BJ (cell line): ENCODE measurements at regions not wholly inside any gene's neighbourhood (a gene's known extent, or its start where the extent isn't known, plus 50 kb on each side); places are given as distances from the start of the nearest gene placed in this dataset.

Source experiments
- CTCF ChIA-PET: fragments of 350-600 bp; formaldehyde crosslinking; extraction: SDS; loops from one replicate; lab custom pipeline; 2021; ENCODE audit warnings: antibody characterized with exemption, inconsistent platforms; lab: Yijun Ruan, JAX
- POLR2A ChIA-PET: fragments of 300-600 bp; sonication (Branson Sonifier 250); formaldehyde crosslinking; extraction: SDS; loops from one replicate; lab custom pipeline; 2021; ENCODE audit warnings: antibody characterized with exemption; lab: Charles Lee
- DNase-seq: peaks from one replicate; pipeline ENCODE4 v3.0.0-alpha.2; 2011; ENCODE audit warnings: low read depth
- H3K27me3 ChIP-seq: 2 replicates; pipeline ENCODE4 v1.6.0; 2011; ENCODE audit warnings: low read length; ENCODE audit not compliant: control insufficient read depth, insufficient read depth
- H3K36me3 ChIP-seq: 2 replicates; pipeline ENCODE4 v1.5.1; 2011; ENCODE audit warnings: low read length; ENCODE audit not compliant: control insufficient read depth, insufficient read depth
- H3K4me3 ChIP-seq: 2 replicates; pipeline ENCODE4 v1.5.1; 2011; ENCODE audit warnings: low read depth, mild to moderate bottlenecking, control low read depth, low read length
- CTCF ChIP-seq: IDR thresholded peaks from 2 replicates; pipeline ENCODE4 v1.5.1; 2011; ENCODE audit warnings: low read depth, mild to moderate bottlenecking, control low read depth, inconsistent platforms, low read length, moderate library complexity; ENCODE audit not compliant: insufficient read depth

DNA sequence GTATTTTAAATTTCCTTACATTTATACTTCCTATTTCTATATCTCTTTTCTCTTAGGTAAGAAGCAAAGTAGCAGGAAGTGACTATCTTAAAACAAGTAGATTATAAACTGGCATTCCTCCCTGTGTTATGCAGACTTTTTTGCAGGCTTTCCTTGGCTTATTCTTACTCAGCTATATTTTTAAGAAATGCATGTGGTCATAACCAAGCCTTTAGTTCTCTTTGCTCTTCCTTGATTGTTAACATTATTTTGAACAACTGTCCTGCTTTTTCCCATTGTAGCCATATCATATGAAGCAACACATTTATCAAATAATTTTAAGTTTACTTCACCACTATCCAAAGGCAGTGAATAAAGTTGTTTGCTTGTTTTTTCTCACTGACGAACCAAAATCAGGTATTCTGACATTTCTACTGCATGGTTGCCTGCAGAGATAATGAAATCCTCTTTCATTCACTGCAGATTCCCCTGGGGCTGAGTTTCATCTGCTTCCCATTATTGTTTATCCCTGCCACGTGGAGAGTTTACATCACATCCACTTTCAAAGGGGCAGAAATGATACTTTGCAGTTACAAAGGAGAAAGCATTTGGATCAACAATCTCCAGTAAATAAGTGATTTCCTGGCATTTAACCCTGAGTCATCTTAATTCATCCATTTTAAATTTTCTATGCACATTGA lies 389.9 kb upstream of the SEMA3C start:
- TF ChIP-seq CTCF = no peak
- ChIA-PET CTCF (interaction anchor here (0.5 kb wide), 1 partner anchor 1355 kb away, joined by 3 read pairs; no protein-coding TSS in a partner anchor), POLR2A (no interaction called here)
- H3K36me3 ChIP-seq = no peaks in the 10 kb centered on the region
- H3K4me3 ChIP-seq = no peak overlapping the region
- no peaks in the 10 kb centered on the region for H3K27me3 ChIP-seq
- peak; percentile 21 for DNase-seq

- no peaks in the 10 kb centered on the region for H3K27me3 ChIP-seq
- no peaks in the 10 kb centered on the region for H3K36me3 ChIP-seq
- H3K4me3 ChIP-seq = no peak overlapping the region
- TF ChIP-seq CTCF = no peak
- no peak for DNase-seq
- ChIA-PET CTCF (interaction anchor here (0.6 kb wide), 1 partner anchor 131 kb away, joined by 3 read pairs; no protein-coding TSS in a partner anchor), POLR2A (no interaction called here)
Measured at GRCh38 chr7:81301815-81302214, 383.0 kb upstream of the SEMA3C start.

DNA sequence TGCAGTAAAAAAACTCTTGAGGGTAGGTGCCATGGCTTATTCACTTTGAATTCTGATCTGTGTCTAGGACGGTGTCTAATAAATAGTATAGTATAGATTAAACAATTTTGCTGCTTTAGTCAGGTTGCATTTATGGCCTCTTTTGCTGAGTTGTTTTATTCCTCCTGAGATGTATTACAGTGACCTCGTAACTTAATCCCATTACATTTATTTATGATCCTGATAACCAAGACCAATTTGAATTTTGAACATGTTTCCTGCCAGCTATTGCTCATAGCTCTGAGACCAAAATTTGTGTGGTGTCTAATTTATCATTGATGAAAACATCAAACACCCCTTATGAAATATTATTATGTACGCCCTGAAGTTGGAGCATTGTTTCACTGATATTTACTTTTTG lies 381.9 kb upstream of the SEMA3C start:
- no peak for TF ChIP-seq CTCF
- no peak overlapping the region for H3K4me3 ChIP-seq
- ChIA-PET POLR2A (interaction anchor here (0.5 kb wide), 1 partner anchor 125 kb away, joined by 15 read pairs; no protein-coding TSS in a partner anchor), CTCF (interaction anchor here (0.6 kb wide), 1 partner anchor 599 kb away, joined by 3 read pairs; no protein-coding TSS in a partner anchor)
- no peaks in the 10 kb centered on the region for H3K36me3 ChIP-seq
- no peak for DNase-seq
- H3K27me3 ChIP-seq = no peaks in the 10 kb centered on the region

DNA sequence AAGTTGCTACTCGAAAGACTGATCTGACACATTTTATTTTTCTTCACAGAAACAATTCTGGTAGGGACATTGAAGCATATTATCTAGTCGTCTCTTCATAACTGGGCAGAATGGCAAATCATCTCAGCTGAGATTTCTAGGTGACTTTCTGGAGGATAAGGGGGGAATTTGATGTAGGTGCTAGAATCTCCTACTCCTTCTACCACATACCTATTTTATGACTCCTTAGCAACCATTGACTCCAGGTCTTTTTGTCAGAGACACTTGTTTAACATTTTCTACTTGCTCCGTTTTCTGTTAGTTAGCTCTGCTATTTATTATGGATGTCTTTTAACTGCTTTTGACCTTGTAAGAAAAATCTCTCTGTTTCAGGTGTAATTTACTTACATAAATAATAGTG lies 380.9 kb upstream of the SEMA3C start:
- no peak for TF ChIP-seq CTCF
- no peaks in the 10 kb centered on the region; the same call in 1 of the 2 replicates for H3K36me3 ChIP-seq
- CTCF ChIA-PET = no interaction called here
- H3K4me3 ChIP-seq = no peak overlapping the region
- POLR2A ChIA-PET = no interaction called here
- DNase-seq = no peak
- H3K27me3 ChIP-seq = peaks cover 2% of the 10 kb centered on the region; the same call in 1 of the 2 replicates

DNA sequence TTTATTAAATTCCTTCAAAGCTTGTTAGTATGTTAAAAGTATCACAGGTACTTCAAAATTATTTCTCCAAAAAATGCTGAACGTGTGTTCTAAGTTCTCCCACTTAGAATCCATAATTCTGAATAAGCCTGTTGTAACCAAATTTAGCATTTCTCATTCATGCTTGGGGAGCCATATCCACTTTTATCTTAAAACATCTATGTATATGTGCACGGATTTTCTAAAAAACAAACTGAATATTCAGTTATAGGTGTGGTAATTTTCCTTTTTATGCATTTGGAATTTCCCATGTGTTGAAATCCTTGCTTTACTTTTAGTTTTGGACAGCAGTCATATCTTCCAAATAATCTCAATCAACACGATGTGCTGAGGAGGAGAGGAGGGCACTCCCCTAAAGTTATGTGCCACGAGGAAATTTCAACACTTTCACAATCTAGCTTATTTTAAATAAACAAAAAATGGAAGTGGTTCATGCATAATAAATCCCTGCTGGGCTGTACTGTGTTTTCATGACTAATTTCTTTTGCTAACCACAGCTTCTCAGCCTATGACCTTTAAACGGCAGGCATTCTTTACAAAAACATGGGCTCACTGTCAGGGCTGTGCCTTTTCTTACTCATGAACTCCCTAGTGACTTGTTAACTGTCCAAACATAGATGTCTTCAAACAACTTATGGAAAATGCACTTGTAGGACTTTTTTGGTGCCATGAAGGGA lies 380.3 kb upstream of the SEMA3C start:
- no peak for TF ChIP-seq CTCF
- H3K27me3 ChIP-seq = peaks cover 6% of the 10 kb centered on the region
- H3K4me3 ChIP-seq = no peak overlapping the region
- CTCF ChIA-PET = interaction anchor here (1.2 kb wide), 1 partner anchor 13 kb away, joined by 3 read pairs; no protein-coding TSS in a partner anchor
- peak; percentile 93 for DNase-seq
- H3K36me3 ChIP-seq = no peaks in the 10 kb centered on the region; the same call in 1 of the 2 replicates
- POLR2A ChIA-PET = no interaction called here
